Suprapubic skin (tissue), 4 donors: ENCODE measurements at regions not wholly inside any gene's neighbourhood (a gene's known extent, or its start where the extent isn't known, plus 50 kb on each side); places are given as distances from the start of the nearest gene placed in this dataset.

Experiments used
- EP300 ChIP-seq: sonication (generic); formaldehyde crosslinking; IDR thresholded peaks from one replicate; pipeline ENCODE4 v1.6.1; 2017; ENCODE audit warnings: antibody characterized with exemption
- POLR2AphosphoS5 ChIP-seq, 3 donors: sonication (generic); formaldehyde crosslinking; IDR thresholded peaks; one replicate each; pipeline ENCODE4 v1.6.1; 2017; ENCODE audit warnings: antibody characterized with exemption in 3 of 3
- TF ChIP-seq, protein P1 (sequence below), 2 donors: fragments of 200-600 bp in 1 of 2; fragments of 450-650 bp in 1 of 2; sonication (generic) in 1 of 2; IDR thresholded peaks; one replicate each; pipeline ENCODE4 v1.5.1; 2016 to 2019; ENCODE audit warnings: antibody characterized with exemption in 2 of 2, mild to moderate bottlenecking in 1 of 2, moderate library complexity in 1 of 2

- TF ChIP-seq, protein P1, sequence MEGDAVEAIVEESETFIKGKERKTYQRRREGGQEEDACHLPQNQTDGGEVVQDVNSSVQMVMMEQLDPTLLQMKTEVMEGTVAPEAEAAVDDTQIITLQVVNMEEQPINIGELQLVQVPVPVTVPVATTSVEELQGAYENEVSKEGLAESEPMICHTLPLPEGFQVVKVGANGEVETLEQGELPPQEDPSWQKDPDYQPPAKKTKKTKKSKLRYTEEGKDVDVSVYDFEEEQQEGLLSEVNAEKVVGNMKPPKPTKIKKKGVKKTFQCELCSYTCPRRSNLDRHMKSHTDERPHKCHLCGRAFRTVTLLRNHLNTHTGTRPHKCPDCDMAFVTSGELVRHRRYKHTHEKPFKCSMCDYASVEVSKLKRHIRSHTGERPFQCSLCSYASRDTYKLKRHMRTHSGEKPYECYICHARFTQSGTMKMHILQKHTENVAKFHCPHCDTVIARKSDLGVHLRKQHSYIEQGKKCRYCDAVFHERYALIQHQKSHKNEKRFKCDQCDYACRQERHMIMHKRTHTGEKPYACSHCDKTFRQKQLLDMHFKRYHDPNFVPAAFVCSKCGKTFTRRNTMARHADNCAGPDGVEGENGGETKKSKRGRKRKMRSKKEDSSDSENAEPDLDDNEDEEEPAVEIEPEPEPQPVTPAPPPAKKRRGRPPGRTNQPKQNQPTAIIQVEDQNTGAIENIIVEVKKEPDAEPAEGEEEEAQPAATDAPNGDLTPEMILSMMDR (IDR thresholded peaks at IDR 0.05) = no peak
- TF ChIP-seq EP300 (no peak), POLR2AphosphoS5 (IDR thresholded peaks at IDR 0.05) (no peak)
These were observed 82.7 kb upstream of the JUN start for GRCh38 chr1:58866578-58866977.
